Glutamatergic neuron (in vitro differentiated cells): ENCODE measurements at regions not wholly inside any gene's neighbourhood (a gene's known extent, or its start where the extent isn't known, plus 50 kb on each side); places are given as distances from the start of the nearest gene placed in this dataset.

Experiments
- DNase-seq: peaks from one replicate; pipeline ENCODE4 v3.0.0; 2022
- H3K27ac Mint-ChIP-seq: one replicate; pipeline ENCODE4 v1.8.0; 2020; ENCODE audit warnings: mild to moderate bottlenecking, mixed read lengths, inconsistent platforms; ENCODE audit not compliant: unreplicated experiment
- H3K27me3 Mint-ChIP-seq: one replicate; pipeline ENCODE4 v1.8.0; 2020; ENCODE audit warnings: mild to moderate bottlenecking, moderate library complexity, mixed read lengths, inconsistent platforms; ENCODE audit not compliant: unreplicated experiment
- H3K36me3 Mint-ChIP-seq: one replicate; pipeline ENCODE4 v1.8.0; 2020; ENCODE audit warnings: mild to moderate bottlenecking, mixed read lengths, inconsistent platforms; ENCODE audit not compliant: unreplicated experiment
- H3K4me1 Mint-ChIP-seq: one replicate; pipeline ENCODE4 v1.8.0; 2020; ENCODE audit warnings: mild to moderate bottlenecking, low read depth, mixed read lengths, inconsistent platforms; ENCODE audit not compliant: unreplicated experiment
- H3K4me3 Mint-ChIP-seq: one replicate; pipeline ENCODE4 v1.8.0; 2020; ENCODE audit warnings: mild to moderate bottlenecking, mixed read lengths, inconsistent platforms; ENCODE audit not compliant: unreplicated experiment
- H3K9me3 Mint-ChIP-seq: one replicate; pipeline ENCODE4 v1.8.0; 2020; ENCODE audit warnings: mild to moderate bottlenecking, moderate library complexity, mixed read lengths, inconsistent platforms; ENCODE audit not compliant: unreplicated experiment
- CTCF ChIP-seq: fragments of 200-600 bp; sonication (generic); IDR thresholded peaks from one replicate; pipeline ENCODE4 v1.5.0; 2021; ENCODE audit not compliant: partially characterized antibody, unreplicated experiment

- no peak for TF ChIP-seq CTCF
- H3K27ac Mint-ChIP-seq = no peak overlapping the region
- no peaks in the 10 kb centered on the region for H3K27me3 Mint-ChIP-seq
- H3K4me3 Mint-ChIP-seq = no peak overlapping the region
- DNase-seq = no peak
- H3K9me3 Mint-ChIP-seq = peaks cover 2% of the 10 kb centered on the region
- no peaks in the 10 kb centered on the region for H3K36me3 Mint-ChIP-seq
- H3K4me1 Mint-ChIP-seq = peaks cover 6% of the 10 kb centered on the region
Measured at GRCh38 chr11:24078018-24078417, 418.8 kb upstream of the LUZP2 start.

GRCh38 chr11:24082241-24082640 is 414.6 kb upstream of the LUZP2 start:
- H3K36me3 Mint-ChIP-seq = no peaks in the 10 kb centered on the region
- H3K27me3 Mint-ChIP-seq = no peaks in the 10 kb centered on the region
- H3K27ac Mint-ChIP-seq = no peak overlapping the region
- H3K9me3 Mint-ChIP-seq = no peaks in the 10 kb centered on the region
- no peak for DNase-seq
- no peak overlapping the region for H3K4me3 Mint-ChIP-seq
- no peak for TF ChIP-seq CTCF
- peaks cover 6% of the 10 kb centered on the region for H3K4me1 Mint-ChIP-seq

GRCh38 chr11:24082860-24083259 is 414.0 kb upstream of the LUZP2 start:
- Mint-ChIP-seq H3K27me3 (no peaks in the 10 kb centered on the region), H3K9me3 (no peaks in the 10 kb centered on the region), H3K4me1 (peaks cover 9% of the 10 kb centered on the region), H3K4me3 (no peak overlapping the region), H3K27ac (no peak overlapping the region), H3K36me3 (no peaks in the 10 kb centered on the region)
- no peak for TF ChIP-seq CTCF
- DNase-seq = no peak

- no peaks in the 10 kb centered on the region for H3K36me3 Mint-ChIP-seq
- H3K9me3 Mint-ChIP-seq = no peaks in the 10 kb centered on the region
Measured at GRCh38 chr11:24084956-24085355, 411.9 kb upstream of the LUZP2 start.

GRCh38 chr11:24086921-24087320 is 409.9 kb upstream of the LUZP2 start:
- H3K9me3 Mint-ChIP-seq = no peaks in the 10 kb centered on the region
- DNase-seq = no peak
- no peak overlapping the region for H3K4me3 Mint-ChIP-seq
- no peaks in the 10 kb centered on the region for H3K36me3 Mint-ChIP-seq
- peaks cover 3% of the 10 kb centered on the region for H3K4me1 Mint-ChIP-seq
- no peak overlapping the region for H3K27ac Mint-ChIP-seq
- TF ChIP-seq CTCF = no peak
- no peaks in the 10 kb centered on the region for H3K27me3 Mint-ChIP-seq

More at GRCh38 chr11:24084956-24085355, 411.9 kb upstream of the LUZP2 start:
- TF ChIP-seq CTCF = no peak
- no peak overlapping the region for H3K4me3 Mint-ChIP-seq
- H3K27me3 Mint-ChIP-seq = no peaks in the 10 kb centered on the region
- H3K4me1 Mint-ChIP-seq = peaks cover 9% of the 10 kb centered on the region
- DNase-seq = no peak
- no peak overlapping the region for H3K27ac Mint-ChIP-seq
